Stimulated activated CD4-positive, alpha-beta T cell treated with anti-CD3 and anti-CD28 coated beads, Interleukin-1b, Interleukin-23, amount 100 ng/mL, for 48 hours (primary cell): ENCODE measurements at regions not wholly inside any gene's neighbourhood (a gene's known extent, or its start where the extent isn't known, plus 50 kb on each side); places are given as distances from the start of the nearest gene placed in this dataset.

Experiments
- DNase-seq: peaks from one replicate; pipeline ENCODE4 v3.0.0-alpha.2; 2020

- no peak for DNase-seq
These were observed 68.0 kb upstream of the TMEM164 start for GRCh38 chrX:109934935-109935334.

- no peak for DNase-seq
These were observed 66.8 kb upstream of the TMEM164 start for GRCh38 chrX:109936114-109936513.

DNA sequence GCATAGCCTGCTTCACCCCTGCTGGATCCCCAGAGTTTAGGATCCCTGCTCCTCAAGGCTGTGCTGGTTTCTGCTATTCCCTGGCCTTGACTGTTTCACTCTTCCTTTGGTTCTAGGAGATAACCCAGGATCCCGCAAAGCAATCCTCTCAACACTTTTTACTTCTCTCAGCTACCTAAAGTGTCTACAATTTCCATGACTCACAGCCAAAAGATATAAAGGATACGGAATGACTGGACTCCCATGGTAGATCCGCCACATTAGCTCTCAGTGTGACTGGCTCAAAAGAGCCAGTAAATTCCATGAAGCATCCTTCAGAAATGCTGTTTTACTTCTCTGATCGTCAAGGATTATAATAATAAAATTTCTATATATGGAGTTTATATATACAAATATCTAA, 66.3 kb upstream of the TMEM164 start:
- no peak for DNase-seq

- DNase-seq = no peak
These were observed 63.4 kb upstream of the TMEM164 start for GRCh38 chrX:109939498-109939897.

DNA sequence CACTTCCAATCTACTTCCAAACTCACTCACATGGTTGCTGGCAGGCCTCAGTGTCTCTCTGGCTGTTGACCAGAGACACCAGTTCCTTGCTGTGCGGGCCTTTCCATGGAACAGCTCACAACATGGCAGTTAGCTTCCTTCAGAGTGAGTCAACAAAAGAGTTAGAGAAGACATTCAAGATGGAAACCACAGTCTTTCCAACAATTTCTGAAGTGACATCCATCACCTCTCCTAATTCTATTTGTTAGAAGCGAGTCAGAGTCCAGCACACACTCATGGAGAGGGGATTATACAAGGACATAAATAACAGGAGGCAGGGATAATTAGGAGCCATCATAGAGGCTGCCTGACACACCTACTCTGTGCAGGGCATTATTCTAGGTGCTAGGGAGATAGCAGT, 62.5 kb upstream of the TMEM164 start:
- DNase-seq = no peak

GRCh38 chrX:109943092-109943739, 59.7 kb upstream of the TMEM164 start:
- DNase-seq = no peak

- DNase-seq = no peak
These were observed 59.2 kb upstream of the TMEM164 start for GRCh38 chrX:109943740-109944092.

DNA sequence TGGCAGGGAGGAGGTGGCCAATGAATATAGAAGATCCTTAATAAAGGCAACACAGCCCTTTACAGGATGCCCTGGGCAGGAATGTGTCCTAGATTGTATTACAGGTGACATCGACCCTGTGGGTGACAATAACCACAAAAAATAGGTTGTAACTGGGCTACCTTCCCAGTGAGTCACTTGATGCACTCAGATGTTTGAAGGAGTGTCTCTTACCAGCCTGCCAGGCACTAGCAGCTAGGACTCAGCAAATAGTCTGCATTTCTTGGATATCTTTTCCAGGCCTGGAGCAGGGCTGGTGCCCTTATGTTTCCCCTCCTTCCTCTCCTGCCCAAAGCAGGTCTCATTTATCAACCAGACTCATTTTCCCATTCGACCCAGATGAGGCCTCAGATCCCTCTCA, 50.9 kb upstream of the TMEM164 start:
- no peak for DNase-seq

DNA sequence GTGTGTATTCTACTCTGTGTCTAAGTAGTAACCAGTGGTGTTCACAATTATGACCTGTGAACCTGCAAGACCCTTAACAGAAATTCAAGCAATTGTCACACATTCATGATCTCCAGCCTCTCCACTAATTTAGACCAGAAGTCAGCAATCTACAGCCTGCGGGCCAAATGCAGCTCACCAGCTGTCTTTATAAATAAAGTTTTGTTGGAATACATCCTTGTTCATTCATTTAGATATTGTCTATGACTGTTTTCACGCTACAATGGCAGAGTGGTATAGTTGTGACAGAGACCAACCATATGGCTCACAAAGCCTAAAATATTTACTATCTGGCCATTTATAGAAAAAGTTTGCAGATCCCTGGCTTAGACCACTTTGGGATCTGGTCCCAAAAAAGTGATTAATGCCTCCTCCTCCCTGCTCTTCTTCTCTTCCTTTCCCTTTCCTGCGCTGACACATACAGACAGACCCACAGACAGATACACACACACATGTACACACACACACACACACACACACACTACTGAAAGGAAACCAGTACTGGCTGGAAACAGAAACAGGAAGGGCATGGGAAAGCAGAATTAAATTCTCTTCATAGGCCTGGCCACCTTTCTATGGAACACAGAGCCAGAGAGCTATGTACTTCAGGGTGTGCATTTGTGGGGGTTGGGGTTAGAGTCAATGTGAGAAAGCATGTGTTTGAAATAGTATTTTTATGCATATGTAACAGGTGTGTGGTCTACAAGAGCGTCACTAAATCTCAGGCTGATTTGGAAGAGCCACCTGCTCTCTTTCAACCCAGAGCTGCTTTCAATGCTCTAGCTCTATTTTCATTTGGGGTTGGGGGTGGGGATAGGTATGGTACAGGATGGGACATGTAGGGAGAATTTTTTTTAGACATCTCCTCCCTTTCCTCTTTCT, 49.7 kb upstream of the TMEM164 start:
- DNase-seq = no peak
